HEK293T (cell line): ENCODE measurements at regions not wholly inside any gene's neighbourhood (a gene's known extent, or its start where the extent isn't known, plus 50 kb on each side); places are given as distances from the start of the nearest gene placed in this dataset.
A peak's percentile ranks its signal among the peaks of the same experiment; 100 is the strongest.
"Not testable (repeated sequence)": the region's sequence is repeated elsewhere in the genome, so short reads cannot be mapped to it uniquely, and the experiment has no call there.

Experiments
- CTCF ChIA-PET: fragments of 350-600 bp; formaldehyde crosslinking; extraction: SDS; loops from one replicate; lab custom pipeline; 2021; ENCODE audit warnings: antibody characterized with exemption, inconsistent platforms; lab: Yijun Ruan, JAX
- POLR2A ChIA-PET: fragments of 350-600 bp; formaldehyde crosslinking; extraction: SDS; loops from one replicate; lab custom pipeline; 2020; ENCODE audit warnings: antibody characterized with exemption, inconsistent platforms; lab: Yijun Ruan, JAX
- DNase-seq: peaks from one replicate; pipeline ENCODE4 v3.0.0; 2012; ENCODE audit warnings: mixed read lengths; ENCODE audit errors: extremely low spot score
- ARNT ChIP-seq: fragments of 450-650 bp; IDR thresholded peaks from 2 replicates; pipeline ENCODE4 v1.6.1; 2017; ENCODE audit warnings: mild to moderate bottlenecking
- BHLHE40 ChIP-seq: fragments of 450-650 bp; IDR thresholded peaks from 2 replicates; pipeline ENCODE4 v1.6.1; 2016; ENCODE audit warnings: mild to moderate bottlenecking, moderate library complexity, borderline replicate concordance
- CTBP1 ChIP-seq: fragments of 450-650 bp; IDR thresholded peaks from 2 replicates; pipeline ENCODE4 v1.6.1; 2016; ENCODE audit warnings: borderline replicate concordance
- ELF4 ChIP-seq: fragments of 450-650 bp; IDR thresholded peaks from 2 replicates; pipeline ENCODE4 v1.6.1; 2017; ENCODE audit warnings: antibody characterized with exemption
- FOXA1 ChIP-seq: fragments of 450-650 bp; IDR thresholded peaks from 2 replicates; pipeline ENCODE4 v1.6.1; 2016; ENCODE audit warnings: mild to moderate bottlenecking
- FOXK2 ChIP-seq: fragments of 450-650 bp; IDR thresholded peaks from 2 replicates; pipeline ENCODE4 v1.6.1; 2016; ENCODE audit warnings: mild to moderate bottlenecking
- FOXM1 ChIP-seq: fragments of 450-650 bp; IDR thresholded peaks from 2 replicates; pipeline ENCODE4 v1.6.1; 2017; ENCODE audit warnings: mild to moderate bottlenecking, borderline replicate concordance
- HDGF ChIP-seq: fragments of 450-650 bp; IDR thresholded peaks from 2 replicates; pipeline ENCODE4 v1.6.1; 2017; ENCODE audit warnings: antibody characterized with exemption, borderline replicate concordance
- L3MBTL2 ChIP-seq: fragments of 450-650 bp; conservative IDR thresholded peaks from 2 replicates; pipeline ENCODE4 v1.6.1; 2016; ENCODE audit warnings: mild to moderate bottlenecking
- LEF1 ChIP-seq: fragments of 450-650 bp; IDR thresholded peaks from 2 replicates; pipeline ENCODE4 v1.6.1; 2017; ENCODE audit warnings: mild to moderate bottlenecking, borderline replicate concordance
- NFRKB ChIP-seq: fragments of 450-650 bp; IDR thresholded peaks from 2 replicates; pipeline ENCODE4 v1.6.1; 2016; ENCODE audit warnings: mild to moderate bottlenecking, moderate library complexity
- SP1 ChIP-seq: fragments of 450-650 bp; IDR thresholded peaks from 2 replicates; pipeline ENCODE4 v1.6.1; 2017
- SUZ12 ChIP-seq: fragments of 450-650 bp; IDR thresholded peaks from 2 replicates; pipeline ENCODE4 v1.6.1; 2016; ENCODE audit warnings: mild to moderate bottlenecking
- TARDBP ChIP-seq: fragments of 450-650 bp; IDR thresholded peaks from 2 replicates; pipeline ENCODE4 v1.6.1; 2016
- ZNF384 ChIP-seq: fragments of 450-650 bp; IDR thresholded peaks from 2 replicates; pipeline ENCODE4 v1.6.1; 2016
- TF ChIP-seq, protein P1 (sequence below): fragments of 450-650 bp; IDR thresholded peaks from 2 replicates; pipeline ENCODE4 v1.6.1; 2016

DNA sequence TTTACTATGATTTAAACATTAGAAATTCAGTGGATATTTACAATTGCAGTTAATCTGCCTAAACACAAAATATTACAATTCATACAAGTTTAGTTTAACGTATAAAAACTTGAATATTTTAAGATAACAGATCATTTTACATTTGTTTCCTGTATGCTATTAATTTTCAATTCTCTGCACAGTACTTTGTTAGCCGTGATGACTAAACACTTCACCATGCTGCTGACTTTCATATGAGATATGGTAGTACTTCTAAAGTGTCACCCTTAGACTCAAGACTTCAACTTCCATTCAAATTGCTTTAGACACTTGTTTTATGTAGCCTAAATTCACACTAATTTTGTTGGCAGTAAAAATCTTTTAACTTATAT, 1646.4 kb upstream of the ADGRL3 start:
- ChIA-PET POLR2A (no interaction called here), CTCF (interaction anchor here (0.6 kb wide), 1 partner anchor 51 kb away, joined by 9 read pairs; no protein-coding TSS in a partner anchor)
- TF ChIP-seq, protein P1, sequence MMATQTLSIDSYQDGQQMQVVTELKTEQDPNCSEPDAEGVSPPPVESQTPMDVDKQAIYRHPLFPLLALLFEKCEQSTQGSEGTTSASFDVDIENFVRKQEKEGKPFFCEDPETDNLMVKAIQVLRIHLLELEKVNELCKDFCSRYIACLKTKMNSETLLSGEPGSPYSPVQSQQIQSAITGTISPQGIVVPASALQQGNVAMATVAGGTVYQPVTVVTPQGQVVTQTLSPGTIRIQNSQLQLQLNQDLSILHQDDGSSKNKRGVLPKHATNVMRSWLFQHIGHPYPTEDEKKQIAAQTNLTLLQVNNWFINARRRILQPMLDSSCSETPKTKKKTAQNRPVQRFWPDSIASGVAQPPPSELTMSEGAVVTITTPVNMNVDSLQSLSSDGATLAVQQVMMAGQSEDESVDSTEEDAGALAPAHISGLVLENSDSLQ = no peak
- no peak for TF ChIP-seq FOXK2
- DNase-seq = no peak

DNA sequence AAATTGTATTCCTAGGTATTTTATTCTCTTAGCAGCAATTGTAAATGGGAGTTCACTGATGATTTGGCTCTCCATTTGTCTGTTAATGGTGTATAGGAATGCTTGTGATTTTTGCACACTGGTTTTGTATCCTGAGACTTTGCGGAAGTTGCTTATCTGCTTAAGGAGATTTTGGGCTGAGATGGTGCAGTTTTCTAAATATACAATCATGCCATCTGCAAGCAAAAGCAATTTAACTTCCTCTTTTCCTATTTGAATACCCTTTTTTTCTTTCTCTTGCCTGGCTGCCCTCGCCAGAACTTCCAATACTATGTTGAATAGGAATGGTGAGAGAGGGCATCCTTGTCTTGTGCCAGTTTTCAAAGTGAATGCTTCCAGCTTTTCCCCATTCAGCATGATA, 1643.9 kb upstream of the ADGRL3 start:
- CTCF ChIA-PET, DNase-seq: not testable (repeated sequence)

DNA sequence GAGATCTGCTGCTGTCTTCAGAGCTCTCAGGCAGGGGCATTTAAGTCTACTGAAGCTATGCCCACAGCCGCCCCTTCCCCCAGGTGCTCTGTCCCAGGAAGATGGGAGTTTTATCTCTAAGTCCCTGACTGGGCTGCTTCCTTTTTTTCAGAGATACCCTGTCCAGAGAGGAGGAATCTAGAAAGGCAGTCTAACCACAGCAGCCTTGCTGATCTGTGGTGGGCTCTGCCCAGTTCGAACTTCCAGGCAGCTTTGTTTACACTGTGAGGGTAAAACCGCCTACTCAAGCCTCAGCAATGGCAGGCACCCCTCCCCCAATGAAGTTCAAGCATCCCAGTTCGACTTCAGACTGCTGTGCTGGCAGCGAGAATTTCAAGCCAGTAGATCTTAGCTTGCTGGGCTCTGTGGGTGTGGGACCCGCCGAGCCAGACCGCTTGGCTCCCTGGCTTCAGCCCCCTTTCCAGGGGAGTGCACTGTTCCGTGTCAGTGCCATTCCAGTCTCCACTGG, 1639.9 kb upstream of the ADGRL3 start:
- POLR2A ChIA-PET, CTCF ChIA-PET: not testable (repeated sequence)

More for the DNA sequence above, 1643.9 kb upstream of the ADGRL3 start:
- POLR2A ChIA-PET = not testable (repeated sequence)

DNA sequence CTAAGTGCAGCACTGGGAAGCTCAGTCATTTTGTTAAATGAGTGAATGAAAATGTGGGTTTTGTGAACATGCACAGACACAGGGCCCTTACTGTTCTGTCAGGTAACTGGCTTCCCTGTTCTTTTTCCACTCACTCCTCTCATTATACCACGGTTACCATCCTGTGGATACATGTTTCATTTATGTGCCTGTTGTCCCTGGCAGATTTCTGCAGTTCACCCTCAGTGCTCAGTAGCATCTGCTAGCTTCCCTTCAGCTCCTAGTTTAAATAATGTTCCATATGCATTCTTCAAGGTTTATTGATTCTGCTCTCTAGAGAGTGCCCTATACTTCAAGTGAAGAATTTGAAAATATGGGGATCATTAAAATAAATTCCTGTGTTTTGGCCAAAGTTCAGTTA, 1634.3 kb upstream of the ADGRL3 start:
- TF ChIP-seq BHLHE40 (no peak), ELF4 (no peak), TARDBP (no peak), CTBP1 (no peak), ARNT (no peak), ZNF384 (no peak), LEF1 (no peak), FOXM1 (no peak), NFRKB (no peak), L3MBTL2 (no peak), FOXA1 (no peak), SUZ12 (no peak), HDGF (no peak), SP1 (no peak)
- TF ChIP-seq, protein P1 = no peak
- ChIA-PET POLR2A (no interaction called here), CTCF (no interaction called here)
- DNase-seq = no peak

More for the DNA sequence above, 1639.9 kb upstream of the ADGRL3 start:
- not testable (repeated sequence) for DNase-seq

DNA sequence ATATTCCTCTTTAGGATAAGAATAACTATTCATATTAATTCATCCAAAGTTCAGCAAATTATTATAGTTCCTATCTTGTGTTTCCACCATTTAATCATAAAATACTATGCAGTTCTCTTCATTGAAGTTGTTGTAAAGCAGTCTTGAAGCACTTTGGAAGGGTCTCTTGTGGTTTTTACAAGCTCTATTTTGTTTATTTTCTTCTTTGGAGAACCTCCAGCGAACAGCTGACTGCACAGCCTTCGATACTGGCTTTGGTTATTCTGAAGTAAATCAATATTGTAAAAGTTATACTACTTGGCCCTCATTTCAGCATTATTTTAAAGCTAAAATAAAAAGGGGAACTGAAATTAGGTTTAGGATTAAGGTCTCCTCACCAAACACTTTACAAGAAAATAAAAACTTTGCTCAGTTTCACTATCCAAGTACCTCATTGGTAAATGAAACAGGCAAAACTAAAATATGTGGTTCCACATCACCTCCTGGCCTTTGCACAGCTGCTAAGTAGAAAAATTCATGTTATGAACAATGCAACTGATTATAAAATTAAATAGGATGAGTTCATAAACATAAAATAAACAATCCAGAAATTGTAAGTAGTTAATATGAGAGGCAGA, 1629.2 kb upstream of the ADGRL3 start:
- ChIA-PET CTCF (no interaction called here), POLR2A (no interaction called here)
- DNase-seq = no peak
- TF ChIP-seq BHLHE40 (no peak), L3MBTL2 (no peak), SP1 (no peak), SUZ12 (no peak), HDGF (no peak), FOXA1 (no peak), FOXM1 (no peak), ELF4 (no peak), ARNT (no peak), FOXK2 (no peak), LEF1 (no peak), NFRKB (no peak), ZNF384 (no peak), CTBP1 (no peak), TARDBP (no peak)
- TF ChIP-seq, protein P1 = no peak

DNA sequence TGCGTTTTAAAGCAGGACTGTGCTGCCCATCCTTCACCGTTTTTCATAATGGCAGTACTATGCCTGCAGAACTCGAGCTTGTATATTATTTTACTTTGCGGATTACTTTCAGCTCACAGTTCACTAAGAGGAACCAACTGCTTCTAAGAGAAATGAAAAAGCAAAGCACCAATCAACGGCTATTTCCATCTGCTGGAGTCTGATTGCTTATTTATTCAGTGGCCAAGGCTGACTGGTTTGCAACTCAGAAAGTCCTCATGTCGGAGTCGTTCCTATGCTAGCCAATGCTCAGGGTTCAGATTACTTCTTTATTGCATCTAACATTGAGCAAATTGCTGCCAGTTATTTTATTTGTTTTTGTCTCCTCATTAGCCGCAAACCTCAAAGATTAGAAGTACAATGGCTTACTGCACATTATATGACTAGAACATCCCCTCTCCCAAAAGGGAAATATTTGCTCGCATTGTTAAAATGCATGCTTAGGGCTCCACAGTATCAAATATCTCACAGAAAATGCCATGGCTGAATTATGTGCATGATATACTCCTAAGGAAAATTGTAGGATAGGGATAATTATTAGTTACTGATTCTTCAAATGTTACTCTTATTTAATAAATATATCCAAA, 1628.2 kb upstream of the ADGRL3 start:
- DNase-seq = peak; percentile 10
- POLR2A ChIA-PET = no interaction called here
- no peak for TF ChIP-seq BHLHE40
- CTCF ChIA-PET = no interaction called here

DNA sequence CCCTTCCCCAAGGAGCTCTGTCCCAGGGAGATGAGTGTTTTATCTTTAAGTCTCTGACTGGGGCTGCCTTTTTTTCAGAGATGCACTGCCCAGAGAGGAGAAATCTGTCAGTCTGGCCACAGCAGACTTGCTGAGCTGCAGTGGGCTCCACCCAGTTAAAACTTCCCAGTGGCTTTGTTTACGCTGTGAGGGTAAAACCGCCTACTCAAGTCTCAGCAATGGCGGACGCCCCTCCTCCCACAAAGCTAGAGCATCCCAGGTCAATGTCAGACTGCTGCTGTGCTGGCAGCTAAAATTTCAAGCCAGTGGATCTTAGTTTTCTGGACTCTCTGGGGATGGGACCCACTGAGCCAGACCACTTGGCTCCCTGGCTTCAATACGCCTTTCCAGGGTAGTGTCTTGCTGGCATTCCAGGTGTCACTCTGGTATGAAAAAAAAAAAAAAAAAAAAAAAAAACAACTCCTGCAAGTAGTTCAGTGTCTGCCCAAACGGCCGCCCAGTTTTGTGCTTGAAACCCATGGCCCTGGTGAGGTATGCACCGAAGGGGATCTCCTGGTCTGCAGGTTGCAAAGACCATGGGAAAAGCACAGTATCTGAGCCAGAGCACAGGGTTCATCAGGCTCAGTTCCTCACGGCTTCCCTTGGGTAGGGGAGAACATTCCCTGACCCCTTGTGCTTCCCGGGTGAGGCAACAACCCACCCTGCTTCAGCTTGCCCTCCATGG, 1616.1 kb upstream of the ADGRL3 start:
- TF ChIP-seq FOXA1 (no peak), NFRKB (no peak), L3MBTL2 (no peak), ELF4 (no peak), TARDBP (no peak), HDGF (no peak), FOXM1 (no peak)
- CTCF ChIA-PET = no interaction called here
- POLR2A ChIA-PET = no interaction called here
- no peak for DNase-seq
